HepG2 (cell line): ENCODE measurements at regions not wholly inside any gene's neighbourhood (a gene's known extent, or its start where the extent isn't known, plus 50 kb on each side); places are given as distances from the start of the nearest gene placed in this dataset.

Experiments
- ELF4 ChIP-seq: sonication (generic); formaldehyde crosslinking; IDR thresholded peaks from 2 replicates; pipeline ENCODE4 v1.5.0; 2020; ENCODE audit warnings: missing genetic modification reagents, mild to moderate bottlenecking, moderate library complexity, borderline replicate concordance
- EP300 ChIP-seq, 3 experiments: sonication (generic) in 1 of 3; formaldehyde crosslinking in 1 of 3; IDR thresholded peaks; 2 replicates each; pipeline versions ENCODE4 v1.5.1 to v1.6.1; 2011 to 2020; ENCODE audit warnings: low read depth in 2 of 3, low read length in 2 of 3, borderline replicate concordance in 1 of 3, improper control_type of control experiment in 1 of 3, mild to moderate bottlenecking in 1 of 3, missing genetic modification reagents in 1 of 3, moderate library complexity in 1 of 3
- NFYB ChIP-seq: sonication (generic); formaldehyde crosslinking; IDR thresholded peaks from 2 replicates; pipeline ENCODE4 v1.4.0; 2020; ENCODE audit warnings: missing genetic modification reagents
- POLR2A ChIP-seq, 2 experiments: IDR thresholded peaks; 2 replicates each; pipeline ENCODE4 v1.6.1; 2011; ENCODE audit warnings: low read depth in 2 of 2, low read length in 2 of 2, mild to moderate bottlenecking in 1 of 2, moderate library complexity in 1 of 2; ENCODE audit not compliant: insufficient read depth in 1 of 2
- RAD21 ChIP-seq: fragments of 450-650 bp; formaldehyde crosslinking; IDR thresholded peaks from 2 replicates; pipeline ENCODE4 v1.5.0; 2020; ENCODE audit warnings: mild to moderate bottlenecking
- SETDB1 ChIP-seq: sonication (generic); formaldehyde crosslinking; IDR thresholded peaks from 2 replicates; pipeline ENCODE4 v1.5.1; 2020; ENCODE audit warnings: missing genetic modification reagents, mild to moderate bottlenecking, borderline replicate concordance
- ZBTB21 ChIP-seq: sonication (generic); formaldehyde crosslinking; IDR thresholded peaks from 2 replicates; pipeline ENCODE4 v1.4.0; 2020; ENCODE audit warnings: missing genetic modification reagents
- ZBTB43 ChIP-seq: sonication (generic); formaldehyde crosslinking; conservative IDR thresholded peaks from 2 replicates; pipeline ENCODE4 v1.4.0; 2020; ENCODE audit warnings: missing genetic modification reagents
- ZNF317 ChIP-seq: sonication (generic); formaldehyde crosslinking; IDR thresholded peaks from 2 replicates; pipeline ENCODE4 v1.5.0; 2020; ENCODE audit warnings: mild to moderate bottlenecking, missing genetic modification reagents
- ZNF670 ChIP-seq: sonication (generic); formaldehyde crosslinking; IDR thresholded peaks from 2 replicates; pipeline ENCODE4 v1.8.0; 2022; ENCODE audit warnings: mild to moderate bottlenecking, missing genetic modification reagents, borderline replicate concordance
- TF ChIP-seq, protein P1 (sequence below): sonication (generic); formaldehyde crosslinking; IDR thresholded peaks from 2 replicates; pipeline ENCODE4 v1.9.0; 2021; ENCODE audit warnings: missing genetic modification reagents, borderline replicate concordance

- TF ChIP-seq EP300 (IDR thresholded peaks at IDR 0.05; ENCODE audit: low read depth in 2 of 2, low read length in 2 of 2), result no peak
- no peak for TF ChIP-seq EP300 (CRISPR knock-in tag; IDR thresholded peaks at IDR 0.05; ENCODE audit: borderline replicate concordance)
- TF ChIP-seq RAD21, result no peak
- TF ChIP-seq SETDB1 (CRISPR knock-in tag), result no peak
- TF ChIP-seq ZNF317 (CRISPR knock-in tag), result no peak
- TF ChIP-seq ZBTB21 (CRISPR knock-in tag), result no peak
- TF ChIP-seq NFYB (CRISPR knock-in tag), result no peak
- TF ChIP-seq POLR2A (IDR thresholded peaks at IDR 0.05; ENCODE audit: insufficient read depth in 1 of 2, low read depth in 2 of 2, low read length in 2 of 2), result no peak
- TF ChIP-seq ZNF670 (CRISPR knock-in tag), result no peak
- no peak for TF ChIP-seq ZBTB43 (CRISPR knock-in tag)
- TF ChIP-seq ELF4 (CRISPR knock-in tag), result no peak
- TF ChIP-seq, protein P1, sequence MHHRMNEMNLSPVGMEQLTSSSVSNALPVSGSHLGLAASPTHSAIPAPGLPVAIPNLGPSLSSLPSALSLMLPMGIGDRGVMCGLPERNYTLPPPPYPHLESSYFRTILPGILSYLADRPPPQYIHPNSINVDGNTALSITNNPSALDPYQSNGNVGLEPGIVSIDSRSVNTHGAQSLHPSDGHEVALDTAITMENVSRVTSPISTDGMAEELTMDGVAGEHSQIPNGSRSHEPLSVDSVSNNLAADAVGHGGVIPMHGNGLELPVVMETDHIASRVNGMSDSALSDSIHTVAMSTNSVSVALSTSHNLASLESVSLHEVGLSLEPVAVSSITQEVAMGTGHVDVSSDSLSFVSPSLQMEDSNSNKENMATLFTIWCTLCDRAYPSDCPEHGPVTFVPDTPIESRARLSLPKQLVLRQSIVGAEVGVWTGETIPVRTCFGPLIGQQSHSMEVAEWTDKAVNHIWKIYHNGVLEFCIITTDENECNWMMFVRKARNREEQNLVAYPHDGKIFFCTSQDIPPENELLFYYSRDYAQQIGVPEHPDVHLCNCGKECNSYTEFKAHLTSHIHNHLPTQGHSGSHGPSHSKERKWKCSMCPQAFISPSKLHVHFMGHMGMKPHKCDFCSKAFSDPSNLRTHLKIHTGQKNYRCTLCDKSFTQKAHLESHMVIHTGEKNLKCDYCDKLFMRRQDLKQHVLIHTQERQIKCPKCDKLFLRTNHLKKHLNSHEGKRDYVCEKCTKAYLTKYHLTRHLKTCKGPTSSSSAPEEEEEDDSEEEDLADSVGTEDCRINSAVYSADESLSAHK, result no peak
Measured at GRCh38 chr5:89336111-89336510, 453.1 kb upstream of the MEF2C start.
